HEK293T (cell line): ENCODE measurements at regions not wholly inside any gene's neighbourhood (a gene's known extent, or its start where the extent isn't known, plus 50 kb on each side); places are given as distances from the start of the nearest gene placed in this dataset.

Experiments used
- ARNT ChIP-seq: fragments of 450-650 bp; IDR thresholded peaks from 2 replicates; pipeline ENCODE4 v1.6.1; 2017; ENCODE audit warnings: mild to moderate bottlenecking
- BHLHE40 ChIP-seq: fragments of 450-650 bp; IDR thresholded peaks from 2 replicates; pipeline ENCODE4 v1.6.1; 2016; ENCODE audit warnings: mild to moderate bottlenecking, moderate library complexity, borderline replicate concordance
- FOXK2 ChIP-seq: fragments of 450-650 bp; IDR thresholded peaks from 2 replicates; pipeline ENCODE4 v1.6.1; 2016; ENCODE audit warnings: mild to moderate bottlenecking
- FOXM1 ChIP-seq: fragments of 450-650 bp; IDR thresholded peaks from 2 replicates; pipeline ENCODE4 v1.6.1; 2017; ENCODE audit warnings: mild to moderate bottlenecking, borderline replicate concordance
- L3MBTL2 ChIP-seq: fragments of 450-650 bp; conservative IDR thresholded peaks from 2 replicates; pipeline ENCODE4 v1.6.1; 2016; ENCODE audit warnings: mild to moderate bottlenecking
- LEF1 ChIP-seq: fragments of 450-650 bp; IDR thresholded peaks from 2 replicates; pipeline ENCODE4 v1.6.1; 2017; ENCODE audit warnings: mild to moderate bottlenecking, borderline replicate concordance
- NFRKB ChIP-seq: fragments of 450-650 bp; IDR thresholded peaks from 2 replicates; pipeline ENCODE4 v1.6.1; 2016; ENCODE audit warnings: mild to moderate bottlenecking, moderate library complexity
- SP1 ChIP-seq: fragments of 450-650 bp; IDR thresholded peaks from 2 replicates; pipeline ENCODE4 v1.6.1; 2017
- SUZ12 ChIP-seq: fragments of 450-650 bp; IDR thresholded peaks from 2 replicates; pipeline ENCODE4 v1.6.1; 2016; ENCODE audit warnings: mild to moderate bottlenecking
- TF ChIP-seq, protein P1 (sequence below): fragments of 450-650 bp; IDR thresholded peaks from 2 replicates; pipeline ENCODE4 v1.6.1; 2016

GRCh38 chr3:34365771-34366170, 567.3 kb downstream of the PDCD6IP start:
- no peak for TF ChIP-seq FOXM1
- TF ChIP-seq BHLHE40 = no peak
- no peak for TF ChIP-seq NFRKB
- no peak for TF ChIP-seq SUZ12
- no peak for TF ChIP-seq ARNT
- TF ChIP-seq SP1 = no peak
- no peak for TF ChIP-seq L3MBTL2
- no peak for TF ChIP-seq LEF1
- TF ChIP-seq, protein P1, sequence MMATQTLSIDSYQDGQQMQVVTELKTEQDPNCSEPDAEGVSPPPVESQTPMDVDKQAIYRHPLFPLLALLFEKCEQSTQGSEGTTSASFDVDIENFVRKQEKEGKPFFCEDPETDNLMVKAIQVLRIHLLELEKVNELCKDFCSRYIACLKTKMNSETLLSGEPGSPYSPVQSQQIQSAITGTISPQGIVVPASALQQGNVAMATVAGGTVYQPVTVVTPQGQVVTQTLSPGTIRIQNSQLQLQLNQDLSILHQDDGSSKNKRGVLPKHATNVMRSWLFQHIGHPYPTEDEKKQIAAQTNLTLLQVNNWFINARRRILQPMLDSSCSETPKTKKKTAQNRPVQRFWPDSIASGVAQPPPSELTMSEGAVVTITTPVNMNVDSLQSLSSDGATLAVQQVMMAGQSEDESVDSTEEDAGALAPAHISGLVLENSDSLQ = no peak
- no peak for TF ChIP-seq FOXK2
